Nephron (organoid): ENCODE measurements at regions not wholly inside any gene's neighbourhood (a gene's known extent, or its start where the extent isn't known, plus 50 kb on each side); places are given as distances from the start of the nearest gene placed in this dataset.

Experiments
- H3K27ac Mint-ChIP-seq, 3 experiments: 2 replicates each; pipeline ENCODE4 v1.8.0; 2020; ENCODE audit warnings: mixed read lengths in 3 of 3, mild to moderate bottlenecking in 2 of 3, moderate library complexity in 1 of 3
- H3K27me3 Mint-ChIP-seq: 2 replicates; pipeline ENCODE4 v1.8.0; 2021; ENCODE audit warnings: low read depth, mild to moderate bottlenecking, moderate library complexity, mixed read lengths
- H3K36me3 Mint-ChIP-seq: 2 replicates; pipeline ENCODE4 v1.8.0; 2020; ENCODE audit warnings: low read depth, mixed read lengths
- H3K4me1 Mint-ChIP-seq: 2 replicates; pipeline ENCODE4 v1.8.0; 2020; ENCODE audit warnings: mixed read lengths
- H3K4me3 Mint-ChIP-seq, 3 experiments: 2 replicates each; pipeline ENCODE4 v1.8.0; 2020; ENCODE audit warnings: mild to moderate bottlenecking in 3 of 3, mixed read lengths in 3 of 3, moderate library complexity in 2 of 3
- H3K9me3 Mint-ChIP-seq: 2 replicates; pipeline ENCODE4 v1.8.0; 2020; ENCODE audit warnings: mixed read lengths
- CTCF ChIP-seq, 3 experiments: fragments of 200-600 bp; sonication (generic); IDR thresholded peaks; one replicate each; pipeline ENCODE4 v1.5.0; 2021; ENCODE audit warnings: antibody characterized with exemption in 3 of 3; ENCODE audit not compliant: unreplicated experiment in 3 of 3

- no peaks in the 10 kb centered on the region for H3K36me3 Mint-ChIP-seq
- no peak for TF ChIP-seq CTCF (IDR thresholded peaks at IDR 0.05; ENCODE audit: unreplicated experiment in 3 of 3)
These were observed 361.8 kb downstream of the TMEM121 start for GRCh38 chr14:105888151-105888550.

GRCh38 chr14:105888784-105889665 is 362.6 kb downstream of the TMEM121 start:
- Mint-ChIP-seq H3K4me1 (no peaks in the 10 kb centered on the region), H3K4me3 (no peak overlapping the region), H3K27ac (no peak overlapping the region), H3K27me3 (peaks cover 4% of the 10 kb centered on the region), H3K9me3 (peaks cover 27% of the 10 kb centered on the region), H3K36me3 (no peaks in the 10 kb centered on the region)
- TF ChIP-seq CTCF (IDR thresholded peaks at IDR 0.05; ENCODE audit: unreplicated experiment in 3 of 3), result no peak

More at GRCh38 chr14:105888151-105888550, 361.8 kb downstream of the TMEM121 start:
- Mint-ChIP-seq H3K4me3 (no peak overlapping the region), H3K9me3 (peaks cover 27% of the 10 kb centered on the region), H3K27ac (no peak overlapping the region), H3K27me3 (peaks cover 4% of the 10 kb centered on the region), H3K4me1 (no peaks in the 10 kb centered on the region)

GRCh38 chr14:105889666-105890473 is 363.5 kb downstream of the TMEM121 start:
- Mint-ChIP-seq H3K27ac (no peak overlapping the region), H3K27me3 (peaks cover 4% of the 10 kb centered on the region), H3K36me3 (no peaks in the 10 kb centered on the region), H3K4me1 (no peaks in the 10 kb centered on the region), H3K4me3 (no peak overlapping the region), H3K9me3 (peaks cover 29% of the 10 kb centered on the region)
- TF ChIP-seq CTCF (IDR thresholded peaks at IDR 0.05; ENCODE audit: unreplicated experiment in 3 of 3), result no peak

- H3K4me3 Mint-ChIP-seq, result no peak overlapping the region
- peaks cover 4% of the 10 kb centered on the region for H3K27me3 Mint-ChIP-seq
- peaks cover 30% of the 10 kb centered on the region for H3K9me3 Mint-ChIP-seq
- H3K4me1 Mint-ChIP-seq, result no peaks in the 10 kb centered on the region
- H3K27ac Mint-ChIP-seq, result no peak overlapping the region
- no peaks in the 10 kb centered on the region for H3K36me3 Mint-ChIP-seq
- no peak for TF ChIP-seq CTCF (IDR thresholded peaks at IDR 0.05; ENCODE audit: unreplicated experiment in 3 of 3)
These were observed 364.3 kb downstream of the TMEM121 start for GRCh38 chr14:105890474-105891220.

- no peak for TF ChIP-seq CTCF (IDR thresholded peaks at IDR 0.05; ENCODE audit: unreplicated experiment in 3 of 3)
- peaks cover 4% of the 10 kb centered on the region for H3K27me3 Mint-ChIP-seq
- H3K4me3 Mint-ChIP-seq, result no peak overlapping the region
- H3K9me3 Mint-ChIP-seq, result peaks cover 31% of the 10 kb centered on the region
- no peak overlapping the region for H3K27ac Mint-ChIP-seq
- H3K4me1 Mint-ChIP-seq, result no peaks in the 10 kb centered on the region
- H3K36me3 Mint-ChIP-seq, result no peaks in the 10 kb centered on the region
These were observed 364.8 kb downstream of the TMEM121 start for GRCh38 chr14:105891221-105891602.
